SK-N-SH treated with all-trans-retinoic acid at 6 μM for 48 hours (cell line): ENCODE measurements at regions not wholly inside any gene's neighbourhood (a gene's known extent, or its start where the extent isn't known, plus 50 kb on each side); places are given as distances from the start of the nearest gene placed in this dataset.

Experiments
- ATAC-seq: fragments of 200-7000 bp; cut with Tn5 transposase; 3 replicates; pipeline ENCODE4 v1.9.1; 2020; ENCODE audit warnings: mild to moderate bottlenecking, moderate library complexity
- ARNTL ChIP-seq: fragments of 450-650 bp; formaldehyde crosslinking; IDR thresholded peaks from 2 replicates; pipeline ENCODE4 v1.5.0; 2020; ENCODE audit warnings: low read depth, mild to moderate bottlenecking, moderate library complexity, borderline replicate concordance
- BACH2 ChIP-seq: fragments of 250-450 bp; sonication (Bioruptor Pico); IDR thresholded peaks from 2 replicates; pipeline ENCODE4 v1.9.0; 2021; ENCODE audit warnings: mild to moderate bottlenecking, borderline replicate concordance
- CSDC2 ChIP-seq: fragments of 250-450 bp; sonication (Bioruptor Pico); IDR thresholded peaks from 2 replicates; pipeline ENCODE4 v1.5.0; 2020; ENCODE audit warnings: mild to moderate bottlenecking, moderate library complexity
- CSRNP3 ChIP-seq: fragments of 250-450 bp; sonication (Bioruptor Pico); IDR thresholded peaks from 2 replicates; pipeline ENCODE4 v1.5.1; 2021; ENCODE audit warnings: mild to moderate bottlenecking, moderate library complexity
- ESRRG ChIP-seq: fragments of 250-450 bp; sonication (Bioruptor Pico); IDR thresholded peaks from 2 replicates; pipeline ENCODE4 v1.6.1; 2021; ENCODE audit warnings: mild to moderate bottlenecking
- GLIS3 ChIP-seq: fragments of 250-450 bp; sonication (Bioruptor Pico); IDR thresholded peaks from 2 replicates; pipeline ENCODE4 v1.5.0; 2020; ENCODE audit warnings: mild to moderate bottlenecking, moderate library complexity
- OSR1 ChIP-seq: fragments of 250-450 bp; sonication (Bioruptor Pico); IDR thresholded peaks from 2 replicates; pipeline ENCODE4 v1.8.0; 2022; ENCODE audit warnings: moderate library complexity, mild to moderate bottlenecking, inconsistent platforms
- PATZ1 ChIP-seq: fragments of 250-450 bp; sonication (Bioruptor Pico); IDR thresholded peaks from 2 replicates; pipeline ENCODE4 v1.8.0; 2020; ENCODE audit warnings: mild to moderate bottlenecking, moderate library complexity, borderline replicate concordance
- POU6F1 ChIP-seq: fragments of 250-450 bp; sonication (Bioruptor Pico); IDR thresholded peaks from 2 replicates; pipeline ENCODE4 v1.8.0; 2021; ENCODE audit warnings: low read depth, mild to moderate bottlenecking, moderate library complexity, borderline replicate concordance
- PPARA ChIP-seq: fragments of 250-450 bp; sonication (Bioruptor Pico); IDR thresholded peaks from 2 replicates; pipeline ENCODE4 v1.5.0; 2020; ENCODE audit warnings: mild to moderate bottlenecking, borderline replicate concordance
- RARB ChIP-seq: fragments of 250-450 bp; sonication (Bioruptor Pico); IDR thresholded peaks from 2 replicates; pipeline ENCODE4 v1.8.0; 2021; ENCODE audit warnings: mild to moderate bottlenecking, moderate library complexity
- SNAI2 ChIP-seq: fragments of 250-450 bp; sonication (Bioruptor Pico); IDR thresholded peaks from 2 replicates; pipeline ENCODE4 v1.5.0; 2020; ENCODE audit warnings: mild to moderate bottlenecking, moderate library complexity
- TCF4 ChIP-seq: fragments of 250-450 bp; sonication (Bioruptor Pico); IDR thresholded peaks from 2 replicates; pipeline ENCODE4 v1.8.0; 2021; ENCODE audit warnings: mild to moderate bottlenecking, moderate library complexity, borderline replicate concordance
- TOX ChIP-seq: fragments of 250-450 bp; sonication (Bioruptor Pico); IDR thresholded peaks from 2 replicates; pipeline ENCODE4 v1.8.0; 2021; ENCODE audit warnings: mild to moderate bottlenecking, moderate library complexity, borderline replicate concordance
- TSHZ2 ChIP-seq: fragments of 250-450 bp; sonication (Bioruptor Pico); IDR thresholded peaks from 2 replicates; pipeline ENCODE4 v1.5.0; 2020; ENCODE audit warnings: mild to moderate bottlenecking, moderate library complexity
- ZFP3 ChIP-seq: fragments of 250-450 bp; sonication (Bioruptor Pico); IDR thresholded peaks from 2 replicates; pipeline ENCODE4 v1.5.0; 2020; ENCODE audit warnings: mild to moderate bottlenecking, moderate library complexity
- ZNF70 ChIP-seq: fragments of 450-650 bp; formaldehyde crosslinking; IDR thresholded peaks from 2 replicates; pipeline ENCODE4 v1.5.0; 2020; ENCODE audit warnings: mild to moderate bottlenecking, moderate library complexity
- ZNF8 ChIP-seq: fragments of 450-650 bp; formaldehyde crosslinking; IDR thresholded peaks from 2 replicates; pipeline ENCODE4 v1.5.0; 2020; ENCODE audit warnings: mild to moderate bottlenecking, moderate library complexity

GRCh38 chr3:182690172-182690571 lies 103.1 kb upstream of the ATP11B start:
- TF ChIP-seq BACH2 (CRISPR knock-in tag) = no peak
- no peak for TF ChIP-seq TCF4 (CRISPR knock-in tag)
- TF ChIP-seq ARNTL = no peak
- TF ChIP-seq, all 23 proteins: peak for 0
- ATAC-seq = no peak

- no peak for TF ChIP-seq BACH2 (CRISPR knock-in tag)
- TF ChIP-seq TSHZ2 (CRISPR knock-in tag) = no peak
- TF ChIP-seq OSR1 (CRISPR knock-in tag) = no peak
- no peak for ATAC-seq
Observed at GRCh38 chr3:182692021-182692420, 101.3 kb upstream of the ATP11B start.

GRCh38 chr3:182692695-182693094 lies 100.6 kb upstream of the ATP11B start:
- no peak for ATAC-seq
- TF ChIP-seq POU6F1 (no peak), BACH2 (CRISPR knock-in tag) (no peak), ESRRG (CRISPR knock-in tag) (no peak), RARB (CRISPR knock-in tag) (no peak), GLIS3 (CRISPR knock-in tag) (no peak), CSRNP3 (CRISPR knock-in tag) (no peak), ZNF8 (no peak), TSHZ2 (CRISPR knock-in tag) (no peak), SNAI2 (CRISPR knock-in tag) (no peak), ZFP3 (no peak), PATZ1 (no peak), CSDC2 (CRISPR knock-in tag) (no peak), ARNTL (no peak), PPARA (CRISPR knock-in tag) (no peak)

- ATAC-seq = no peak
- TF ChIP-seq ZNF8 (no peak), RARB (CRISPR knock-in tag) (no peak), POU6F1 (no peak), TSHZ2 (CRISPR knock-in tag) (no peak), ZNF70 (no peak), TOX (CRISPR knock-in tag) (no peak), ESRRG (CRISPR knock-in tag) (no peak), GLIS3 (CRISPR knock-in tag) (no peak), ZFP3 (no peak), PPARA (CRISPR knock-in tag) (no peak), OSR1 (CRISPR knock-in tag) (no peak)
Observed at GRCh38 chr3:182693723-182694122, 99.6 kb upstream of the ATP11B start.
